ENCODE measurements at regions not wholly inside any gene's neighbourhood (a gene's known extent, or its start where the extent isn't known, plus 50 kb on each side); places are given as distances from the start of the nearest gene placed in this dataset.

DNA sequence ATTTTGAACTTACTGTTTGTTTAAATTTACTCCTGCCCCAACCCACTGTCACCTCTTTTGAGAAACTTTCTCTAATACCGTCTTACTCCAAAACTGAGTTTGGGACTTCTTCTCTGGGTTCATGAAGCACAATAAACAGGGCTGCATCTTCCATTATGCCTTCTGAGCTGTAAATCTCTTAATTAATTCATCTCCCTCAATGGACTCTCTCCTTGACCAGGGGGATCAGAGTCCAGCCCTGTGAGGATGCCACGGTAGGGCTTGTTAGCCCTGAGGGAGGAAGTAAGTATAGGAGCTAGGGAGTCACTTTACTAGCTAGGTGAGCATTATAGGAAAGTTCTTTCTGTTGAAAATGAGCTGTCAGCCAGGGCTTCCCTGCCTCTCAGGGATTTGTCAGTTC lies 299.3 kb upstream of the SATB1 start:
- H3K36me3 ChIP-seq, result no peaks in the 10 kb centered on the region
- 70 to 86% methylated on average over 2 of the region's 2 CpGs for WGBS, 2 donors
- no peak overlapping the region for H3K4me3 ChIP-seq
- H3K27ac ChIP-seq, result no peak overlapping the region
- TF ChIP-seq POLR2A (IDR thresholded peaks at IDR 0.05), result no peak
- TF ChIP-seq, protein P1, sequence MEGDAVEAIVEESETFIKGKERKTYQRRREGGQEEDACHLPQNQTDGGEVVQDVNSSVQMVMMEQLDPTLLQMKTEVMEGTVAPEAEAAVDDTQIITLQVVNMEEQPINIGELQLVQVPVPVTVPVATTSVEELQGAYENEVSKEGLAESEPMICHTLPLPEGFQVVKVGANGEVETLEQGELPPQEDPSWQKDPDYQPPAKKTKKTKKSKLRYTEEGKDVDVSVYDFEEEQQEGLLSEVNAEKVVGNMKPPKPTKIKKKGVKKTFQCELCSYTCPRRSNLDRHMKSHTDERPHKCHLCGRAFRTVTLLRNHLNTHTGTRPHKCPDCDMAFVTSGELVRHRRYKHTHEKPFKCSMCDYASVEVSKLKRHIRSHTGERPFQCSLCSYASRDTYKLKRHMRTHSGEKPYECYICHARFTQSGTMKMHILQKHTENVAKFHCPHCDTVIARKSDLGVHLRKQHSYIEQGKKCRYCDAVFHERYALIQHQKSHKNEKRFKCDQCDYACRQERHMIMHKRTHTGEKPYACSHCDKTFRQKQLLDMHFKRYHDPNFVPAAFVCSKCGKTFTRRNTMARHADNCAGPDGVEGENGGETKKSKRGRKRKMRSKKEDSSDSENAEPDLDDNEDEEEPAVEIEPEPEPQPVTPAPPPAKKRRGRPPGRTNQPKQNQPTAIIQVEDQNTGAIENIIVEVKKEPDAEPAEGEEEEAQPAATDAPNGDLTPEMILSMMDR (IDR thresholded peaks at IDR 0.05), result no peak
- no peaks in the 10 kb centered on the region for H3K27me3 ChIP-seq
- DNase-seq, result no peak
- no peaks in the 10 kb centered on the region for H3K9me3 ChIP-seq
- H3K4me1 ChIP-seq, result no peaks in the 10 kb centered on the region
- intact Hi-C loops (cut with DNase I), result no loop called here

DNA sequence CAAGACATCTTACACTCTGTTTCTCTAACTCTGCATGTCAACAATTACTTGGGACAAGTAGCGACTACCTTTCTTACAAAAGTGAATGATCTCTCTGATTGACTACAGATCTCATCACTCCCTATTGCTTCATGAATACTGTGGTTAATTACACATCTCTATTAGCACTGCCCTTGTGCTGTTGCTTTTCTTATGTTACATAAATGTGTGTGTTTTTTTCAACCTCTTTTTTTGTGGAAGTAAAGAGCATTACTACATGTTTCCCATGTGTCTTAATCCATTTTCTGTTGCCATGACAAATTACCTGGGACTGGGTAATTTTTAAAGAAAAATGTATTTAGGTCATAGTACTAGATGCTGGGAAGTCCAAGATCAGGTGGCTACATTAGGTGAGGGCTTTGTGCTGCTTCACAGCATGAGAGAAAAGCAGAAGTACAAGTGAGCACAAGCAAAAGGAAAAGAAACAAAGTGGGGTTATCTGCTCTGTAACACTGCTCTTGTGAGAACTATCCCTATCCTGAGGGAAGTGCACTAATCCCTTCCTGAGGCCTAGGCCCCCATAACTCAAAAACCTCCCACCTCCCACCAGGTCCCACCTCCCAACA lies 298.2 kb upstream of the SATB1 start:
- Histone ChIP-seq H3K4me3 (no peak overlapping the region), H3K27ac (no peak overlapping the region)
- TF ChIP-seq POLR2A (IDR thresholded peaks at IDR 0.05), result no peak
- TF ChIP-seq, protein P1 (IDR thresholded peaks at IDR 0.05), result no peak

DNA sequence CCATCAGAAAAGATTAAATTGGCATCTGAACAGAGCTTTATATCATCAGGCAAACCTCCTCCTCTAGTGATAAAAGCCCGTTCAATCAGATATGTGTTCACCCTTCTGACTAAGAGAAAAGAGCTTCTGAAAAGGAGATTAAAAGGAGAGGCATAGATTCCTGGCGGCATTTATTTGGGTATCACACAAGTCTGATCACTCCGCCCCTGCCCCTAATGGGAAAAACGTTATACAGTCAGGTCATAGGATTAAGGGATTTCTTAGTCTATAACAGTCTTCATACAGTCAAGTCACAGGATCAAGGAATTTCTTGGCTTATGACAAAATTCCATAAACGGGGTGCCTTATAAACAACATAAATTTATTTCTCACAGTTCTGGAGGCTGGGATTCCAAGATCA lies 295.4 kb upstream of the SATB1 start:
- no peak for DNase-seq
- Histone ChIP-seq H3K27ac (no peak overlapping the region), H3K36me3 (no peaks in the 10 kb centered on the region), H3K4me1 (no peaks in the 10 kb centered on the region), H3K27me3 (no peaks in the 10 kb centered on the region), H3K9me3 (no peaks in the 10 kb centered on the region), H3K4me3 (no peak overlapping the region)
- intact Hi-C loops (cut with DNase I), result no loop called here
- 66 to 68% methylated on average over 5 of the region's 5 CpGs for WGBS, 2 donors
- TF ChIP-seq, protein P1 (IDR thresholded peaks at IDR 0.05), result no peak
- no peak for TF ChIP-seq POLR2A (IDR thresholded peaks at IDR 0.05)

More for the DNA sequence above, 298.2 kb upstream of the SATB1 start:
- Histone ChIP-seq H3K36me3 (no peaks in the 10 kb centered on the region), H3K27me3 (no peaks in the 10 kb centered on the region), H3K9me3 (no peaks in the 10 kb centered on the region), H3K4me1 (no peaks in the 10 kb centered on the region)
- no peak for DNase-seq
- intact Hi-C loops (cut with DNase I), result no loop called here
- WGBS, 2 donors, result 79 to 88% methylated on average over 1 of the region's 1 CpG

- Histone ChIP-seq H3K4me3 (no peak overlapping the region), H3K27me3 (no peaks in the 10 kb centered on the region), H3K27ac (no peak overlapping the region)
Observed at GRCh38 chr3:18717598-18717997, 292.5 kb upstream of the SATB1 start.

DNA sequence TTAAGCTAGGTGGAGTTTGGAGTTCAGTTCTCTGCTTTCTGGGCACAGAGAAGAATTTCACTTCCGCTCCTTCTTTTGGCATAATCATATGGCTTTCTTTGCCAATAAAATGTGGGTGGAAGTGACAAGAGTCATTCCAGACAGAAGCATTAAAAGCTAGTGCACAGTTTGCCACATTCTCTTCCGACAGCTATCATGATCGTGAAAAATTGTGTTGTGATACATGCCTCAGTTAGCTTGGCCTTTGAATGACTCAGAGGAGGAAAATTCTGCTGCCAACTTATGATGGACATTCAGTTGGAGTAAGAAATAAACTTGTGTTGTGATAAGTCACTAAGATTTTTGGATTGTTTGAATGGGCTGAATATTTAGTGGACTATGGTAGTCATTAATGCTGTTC lies 291.7 kb upstream of the SATB1 start:
- Histone ChIP-seq H3K4me1 (no peaks in the 10 kb centered on the region), H3K36me3 (no peaks in the 10 kb centered on the region), H3K27me3 (no peaks in the 10 kb centered on the region), H3K4me3 (no peak overlapping the region), H3K27ac (no peak overlapping the region), H3K9me3 (no peaks in the 10 kb centered on the region)
- intact Hi-C loops (cut with DNase I), result no loop called here
- WGBS, 2 donors, result 70 to 78% methylated on average over 3 of the region's 3 CpGs
- TF ChIP-seq POLR2A (IDR thresholded peaks at IDR 0.05), result no peak
- TF ChIP-seq, protein P1 (IDR thresholded peaks at IDR 0.05), result no peak
- no peak for DNase-seq

More at GRCh38 chr3:18717598-18717997, 292.5 kb upstream of the SATB1 start:
- intact Hi-C loops (cut with DNase I), result no loop called here
- no peak for TF ChIP-seq POLR2A (IDR thresholded peaks at IDR 0.05)
- TF ChIP-seq, protein P1 (IDR thresholded peaks at IDR 0.05), result no peak
- no peaks in the 10 kb centered on the region for H3K36me3 ChIP-seq
- no peaks in the 10 kb centered on the region for H3K9me3 ChIP-seq
- DNase-seq, result no peak
- no peaks in the 10 kb centered on the region for H3K4me1 ChIP-seq
- WGBS, 2 donors, result 28 to 61% methylated on average over 2 of the region's 2 CpGs

Measured in esophagus squamous epithelium (tissue), 5 donors.